ENCODE measurements at regions not wholly inside any gene's neighbourhood (a gene's known extent, or its start where the extent isn't known, plus 50 kb on each side); places are given as distances from the start of the nearest gene placed in this dataset.

DNA sequence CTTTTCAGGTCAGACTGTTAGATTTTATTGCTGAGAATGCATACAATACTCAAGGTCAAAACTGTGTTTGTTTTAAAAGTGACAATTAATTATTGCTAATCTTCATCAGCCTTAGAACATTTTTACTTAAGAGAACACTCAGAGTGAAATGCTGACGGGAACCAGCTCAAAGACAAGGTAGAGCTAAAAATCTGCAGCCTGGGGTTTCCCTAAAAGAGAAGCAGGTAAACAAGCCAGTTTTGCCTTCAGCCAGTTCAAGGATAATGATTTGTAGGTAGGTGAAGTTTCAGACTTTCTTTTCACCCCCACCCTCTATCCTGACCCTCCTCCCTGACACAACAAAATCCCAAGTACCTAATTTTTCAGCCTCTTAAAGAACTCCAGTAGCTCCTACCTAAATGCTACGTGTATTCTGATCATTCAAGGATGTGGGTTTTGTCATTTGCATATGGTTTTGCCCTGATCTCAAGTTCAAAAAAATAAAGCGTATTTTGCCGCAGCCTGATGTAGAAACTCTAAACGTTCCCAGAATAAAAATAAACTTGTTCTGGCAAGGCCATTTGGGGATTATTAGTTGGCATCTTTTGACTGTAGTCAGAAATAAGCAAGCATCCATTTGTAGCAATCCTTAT lies 407.2 kb downstream of the EFNA5 start:
- FAIRE-seq = no peak

DNA sequence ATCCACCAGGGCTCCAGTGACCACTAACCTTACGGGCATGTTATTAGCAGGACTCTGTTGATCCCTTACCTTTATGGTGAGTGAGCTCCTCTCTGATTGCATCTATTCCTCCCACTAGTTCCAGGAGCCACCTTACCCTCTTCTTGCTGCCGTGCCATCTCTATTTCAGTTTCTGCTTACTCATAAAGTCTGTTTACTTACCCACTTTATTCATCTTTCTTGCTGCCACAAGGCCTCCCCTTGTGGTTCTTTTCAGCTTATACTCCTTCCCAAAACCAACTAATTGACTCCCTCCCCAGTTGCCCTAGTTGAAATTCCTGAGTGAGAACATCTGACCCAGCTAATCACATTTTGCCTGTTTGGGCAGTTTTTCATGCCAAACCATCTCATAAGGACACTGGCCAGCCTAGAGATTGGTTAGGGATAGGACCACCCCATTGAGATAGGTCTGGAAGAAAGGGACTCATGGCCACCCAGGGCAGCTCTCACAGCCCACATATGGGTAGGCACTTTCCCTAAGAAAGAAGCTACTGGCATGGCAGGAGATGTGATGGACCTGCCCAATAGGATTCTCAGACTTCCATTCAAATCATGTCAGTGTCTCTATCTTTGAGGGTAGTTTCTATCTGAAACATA lies 412.7 kb downstream of the EFNA5 start:
- no peak for FAIRE-seq

DNA sequence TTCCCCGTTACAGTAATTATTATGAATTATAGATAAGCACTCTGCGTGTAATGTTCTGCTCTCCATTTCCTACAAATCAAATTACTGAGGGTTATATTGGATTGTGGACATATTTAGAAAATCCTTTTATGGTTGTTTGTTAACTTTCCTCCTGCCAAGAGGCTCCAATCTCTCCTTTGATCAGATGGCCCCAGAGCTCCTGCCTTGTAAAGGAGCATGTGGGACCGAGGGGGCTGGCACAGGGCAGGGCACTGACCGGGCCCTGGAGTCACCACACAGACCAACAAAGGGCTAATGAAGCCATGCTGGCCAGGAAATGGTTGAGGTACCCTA lies 415.9 kb downstream of the EFNA5 start:
- FAIRE-seq = no peak

DNA sequence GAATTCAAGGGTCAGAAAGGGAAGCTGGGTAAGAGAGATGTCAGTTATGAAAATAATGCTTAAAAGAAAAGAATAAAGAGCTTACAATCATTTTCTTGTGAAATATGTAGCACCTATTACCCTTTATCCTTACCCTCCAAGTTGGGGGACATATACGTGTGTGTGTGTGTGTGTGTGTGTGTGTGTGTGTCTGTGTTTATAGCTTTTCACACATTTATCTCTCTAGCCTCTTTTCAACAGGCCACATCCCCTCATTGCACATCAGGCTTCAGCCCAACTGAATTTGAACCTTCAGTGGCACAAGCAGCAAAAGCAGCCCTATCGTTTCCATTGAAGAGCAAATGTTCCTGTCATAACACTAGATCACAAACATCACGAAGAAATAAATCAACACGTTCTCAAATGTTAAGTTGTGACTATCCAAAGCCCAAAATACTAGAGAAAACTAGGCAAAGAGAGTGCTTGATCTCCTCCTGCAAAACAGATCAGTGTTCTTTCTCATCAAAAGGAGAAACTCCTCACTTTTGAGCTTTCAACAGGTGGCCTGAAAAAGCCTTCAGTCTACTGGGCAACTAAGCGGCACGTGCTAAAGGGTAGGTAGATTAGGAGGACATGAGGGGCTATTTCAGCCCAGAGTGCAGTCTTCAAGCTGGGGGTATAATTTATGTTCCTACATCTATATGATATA lies 416.4 kb downstream of the EFNA5 start:
- no peak for FAIRE-seq

DNA sequence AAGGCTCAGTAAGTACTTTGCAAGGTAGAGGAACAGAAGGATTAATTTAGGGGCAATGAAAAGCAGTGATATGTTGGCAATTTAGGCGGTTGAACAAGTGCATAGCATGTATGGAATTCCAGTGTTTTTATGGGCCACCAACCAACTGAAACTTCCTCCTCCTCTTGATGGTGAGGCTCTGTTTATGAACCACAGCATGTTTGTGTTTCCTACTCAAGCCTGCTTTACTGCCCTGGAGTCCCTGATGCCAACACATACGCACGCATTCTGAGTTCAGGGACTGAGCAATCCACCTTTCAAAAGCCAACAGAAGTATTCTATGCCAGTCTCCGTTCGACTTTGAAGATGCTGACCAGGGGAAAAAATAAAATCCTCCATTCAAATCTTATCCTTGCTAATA lies 417.5 kb downstream of the EFNA5 start:
- no peak for FAIRE-seq

DNA sequence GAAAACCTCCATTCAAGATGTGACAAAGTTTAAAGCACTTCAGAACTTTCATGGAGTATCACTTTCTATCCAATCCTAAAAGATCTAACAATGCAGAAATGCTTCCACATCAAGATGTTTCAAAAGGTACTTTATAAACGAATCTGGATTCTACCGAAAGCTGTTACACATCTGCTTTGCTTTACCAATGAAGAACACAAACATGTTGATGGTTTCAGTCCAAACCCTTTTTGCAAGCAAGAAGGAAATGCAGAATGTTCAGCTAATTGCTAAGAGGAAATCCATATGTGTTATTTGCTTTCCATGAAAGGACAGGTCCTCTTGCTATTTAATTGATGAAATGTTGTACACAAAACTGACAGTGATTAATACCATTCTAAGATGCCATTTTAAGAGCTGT lies 419.6 kb downstream of the EFNA5 start:
- no peak for FAIRE-seq

DNA sequence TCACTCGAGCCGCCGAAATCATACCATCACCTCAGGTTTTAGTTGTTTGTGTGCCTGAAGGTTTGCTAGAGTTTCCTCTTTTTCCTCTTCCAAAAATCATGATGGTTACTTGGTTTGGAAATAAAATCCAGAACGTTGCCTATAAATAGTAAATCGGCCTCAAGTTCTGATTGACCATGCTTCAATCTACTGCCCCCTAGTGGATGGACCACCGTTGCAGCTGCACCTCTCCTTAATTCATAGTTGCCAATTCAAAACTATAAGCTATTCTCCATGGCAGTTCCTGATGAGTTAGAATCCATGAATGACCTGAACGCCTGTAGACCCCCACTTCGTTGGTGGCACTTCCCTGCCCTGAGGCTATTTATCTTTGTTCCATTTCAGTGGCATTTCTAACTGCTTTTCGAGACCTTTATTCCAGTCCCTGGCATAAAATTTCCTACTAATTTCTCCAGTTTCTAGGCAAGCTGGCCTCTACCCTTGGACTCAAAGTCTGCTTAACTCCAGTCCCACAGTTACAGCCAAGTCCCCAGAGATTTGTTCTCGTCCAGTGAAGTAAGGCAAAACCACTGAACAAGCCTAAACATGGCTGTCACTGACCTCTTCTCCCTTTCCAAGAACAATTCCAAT lies 422.6 kb downstream of the EFNA5 start:
- FAIRE-seq = no peak

DNA sequence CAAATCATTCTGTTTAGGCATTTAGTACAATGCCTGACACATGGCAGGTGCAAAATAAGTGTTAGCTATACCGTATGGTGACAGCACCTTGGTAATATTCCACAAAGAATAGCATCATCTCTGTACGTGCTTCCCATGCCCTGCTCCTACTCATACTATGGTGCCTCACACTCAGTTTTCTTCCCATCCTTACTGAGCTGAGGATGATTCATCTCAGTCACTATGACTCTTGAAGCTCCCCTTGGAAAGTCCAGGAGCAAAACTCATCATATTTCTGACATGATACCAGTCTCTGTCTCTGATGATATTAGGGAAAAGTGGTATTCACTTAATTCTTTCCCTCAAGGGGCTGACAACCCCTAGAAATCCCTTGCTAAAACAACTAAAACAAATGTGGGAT lies 423.3 kb downstream of the EFNA5 start:
- FAIRE-seq = no peak

DNA sequence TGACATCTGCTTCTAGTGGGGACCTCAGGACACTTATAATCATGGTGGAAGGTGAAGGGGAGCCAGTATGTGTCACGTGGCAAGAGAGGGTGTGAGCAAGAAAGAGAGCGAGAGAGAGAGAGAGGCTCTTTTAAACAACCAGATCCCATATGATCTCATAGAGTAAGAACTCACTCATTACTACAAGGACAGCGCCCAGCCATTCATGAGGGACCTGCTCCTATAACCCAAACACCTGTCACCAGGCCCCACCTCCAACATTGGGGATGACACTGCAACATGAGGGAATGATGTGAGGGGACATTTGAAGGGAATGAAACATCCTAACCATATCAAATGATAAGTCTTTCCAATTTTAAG lies 427.5 kb downstream of the EFNA5 start:
- no peak for FAIRE-seq

DNA sequence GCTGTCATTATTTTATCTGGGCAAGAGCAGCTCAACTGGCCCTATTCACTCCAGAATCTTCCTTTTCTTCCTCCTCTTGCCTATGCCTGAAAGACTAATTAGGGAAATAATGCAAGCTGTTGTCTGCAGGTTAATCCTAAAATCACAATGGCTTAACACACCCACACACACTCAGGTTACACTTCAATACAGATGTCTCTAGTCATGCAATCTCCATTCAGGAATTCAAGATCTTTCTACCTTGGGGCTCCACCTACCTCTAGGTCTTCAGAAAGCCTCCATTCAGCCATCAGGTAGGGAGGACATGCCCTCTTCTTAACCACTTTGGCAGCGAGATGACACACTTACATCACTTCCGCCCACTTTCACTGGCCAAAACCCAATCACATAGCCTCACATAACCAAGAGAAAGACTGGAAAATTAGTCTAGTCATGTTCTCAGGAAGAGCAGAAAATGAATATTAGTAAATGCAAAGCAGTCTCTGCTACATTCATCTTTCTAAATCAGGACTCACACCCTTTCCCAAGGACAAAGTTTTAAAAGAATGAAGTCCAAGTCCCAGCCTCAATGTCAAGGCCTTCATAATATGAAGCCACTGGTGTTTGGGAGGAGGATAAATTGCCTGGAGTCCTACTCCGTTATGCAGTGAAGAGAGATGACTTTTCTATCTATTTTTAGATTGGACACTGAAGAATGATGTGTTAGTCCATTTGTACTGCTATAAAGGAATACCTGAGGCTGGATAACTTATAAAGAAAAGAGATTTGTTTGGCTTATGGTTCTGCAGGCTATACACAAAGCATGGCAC lies 428.1 kb downstream of the EFNA5 start:
- no peak for FAIRE-seq

DNA sequence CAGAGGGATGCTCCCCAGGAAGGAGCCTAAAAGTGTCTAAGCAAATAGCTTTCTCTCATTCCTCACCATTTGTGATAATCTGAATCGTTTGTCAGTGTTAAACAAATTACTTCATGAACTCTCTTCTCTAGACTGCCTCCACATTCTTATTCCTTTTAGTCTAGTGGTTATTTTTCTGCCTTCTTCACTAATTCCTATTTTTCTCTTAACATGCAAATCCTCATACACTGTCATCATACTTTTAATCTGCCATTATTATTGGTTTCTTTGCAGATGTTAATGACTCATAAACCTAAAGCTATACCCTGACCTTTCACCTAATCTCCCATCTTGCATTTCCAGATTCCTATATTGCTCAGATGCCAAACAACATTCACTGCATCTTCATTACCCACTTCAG lies 428.9 kb downstream of the EFNA5 start:
- FAIRE-seq = no peak

DNA sequence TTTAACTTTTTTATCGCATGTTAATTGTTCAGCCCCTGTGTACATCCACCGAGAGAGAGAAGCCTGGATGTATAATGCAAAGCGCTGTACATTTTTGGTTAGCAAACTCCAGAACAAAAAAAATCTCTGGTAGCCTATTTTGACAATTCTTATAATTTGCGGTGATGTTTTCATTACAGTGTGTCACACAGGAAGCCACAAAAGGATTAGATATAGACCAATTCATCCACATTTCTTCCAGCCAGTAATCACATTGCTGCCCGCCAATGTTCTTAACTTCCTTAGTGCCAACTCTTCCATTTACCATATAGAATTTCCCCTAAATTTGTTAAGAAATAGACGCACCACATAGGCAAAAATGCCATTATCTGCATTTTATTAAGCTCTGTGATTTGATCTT lies 435.6 kb downstream of the EFNA5 start:
- FAIRE-seq = no peak

DNA sequence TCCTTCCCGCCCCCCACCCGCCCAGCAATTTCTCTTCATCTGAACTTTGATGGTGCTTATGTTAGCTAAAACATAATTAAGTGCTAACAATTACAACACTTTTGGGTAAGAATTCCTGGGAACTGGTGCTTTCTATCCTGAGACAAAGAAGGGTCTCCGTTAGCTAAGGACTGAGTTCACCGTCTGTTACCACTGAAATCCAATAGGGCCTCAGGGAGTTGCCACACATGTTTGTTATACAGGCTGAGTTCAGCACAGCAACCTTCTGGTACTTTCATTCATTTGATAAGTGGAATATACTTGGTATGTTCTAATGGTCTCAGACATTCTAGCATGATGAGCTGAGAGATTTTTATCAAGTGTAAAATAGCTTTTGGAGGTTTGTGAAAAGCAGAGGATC lies 437.9 kb downstream of the EFNA5 start:
- FAIRE-seq = no peak

DNA sequence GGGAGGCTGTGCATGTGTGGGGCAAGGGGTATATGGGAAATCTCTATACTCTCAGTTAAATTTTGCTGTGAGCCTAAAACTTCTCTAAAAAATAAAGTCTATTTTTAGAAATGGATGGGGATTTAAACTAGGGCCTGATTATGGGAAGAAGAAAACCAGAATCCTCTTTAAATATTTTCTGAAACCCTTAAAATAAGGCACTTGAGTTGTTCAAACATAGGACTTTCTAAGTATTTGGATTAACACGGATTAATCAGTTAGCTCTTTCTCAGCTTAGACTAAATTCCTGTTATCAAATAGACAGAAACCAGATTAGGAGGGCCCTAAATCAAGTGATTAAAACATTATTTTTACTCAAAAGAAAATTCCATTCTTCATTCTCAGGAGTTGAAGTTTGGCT lies 438.4 kb downstream of the EFNA5 start:
- FAIRE-seq = no peak

DNA sequence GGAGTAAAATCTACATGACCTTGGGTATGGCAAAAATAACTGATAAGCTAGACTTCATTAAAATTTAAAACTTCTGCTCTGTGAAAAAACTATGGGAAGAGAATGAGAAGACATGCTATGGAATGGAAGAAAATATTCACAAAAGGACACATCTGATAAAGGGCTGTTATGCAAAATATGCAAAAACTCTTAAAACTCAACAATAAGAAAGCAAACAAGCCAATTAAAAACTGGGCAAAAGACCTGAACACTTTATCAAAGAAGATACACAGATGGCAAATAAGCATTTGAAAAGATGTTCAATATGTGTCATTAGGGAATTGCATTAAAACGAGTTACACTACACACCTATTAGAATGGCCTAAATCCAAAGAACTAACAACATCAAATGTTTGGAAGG lies 439.5 kb downstream of the EFNA5 start:
- FAIRE-seq = no peak

DNA sequence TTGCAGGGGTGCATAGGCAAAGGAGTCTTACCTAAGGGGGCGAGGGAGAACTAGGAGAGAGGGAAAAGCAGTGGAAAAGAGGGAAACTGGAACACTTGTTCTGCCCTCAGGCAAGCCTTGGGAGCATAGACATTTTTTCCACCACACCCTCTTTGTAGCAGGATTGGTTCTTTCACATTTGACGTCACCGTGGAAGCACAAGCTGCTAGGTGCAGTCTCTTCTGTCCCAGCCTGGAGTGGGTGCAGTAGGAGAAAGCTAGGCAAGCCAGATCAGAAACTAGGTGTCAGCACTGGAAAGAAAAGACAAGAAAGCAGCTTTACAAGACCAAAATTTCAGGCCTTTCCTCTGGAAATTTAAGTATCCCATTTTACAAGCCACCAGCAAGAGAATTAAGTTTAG lies 440.4 kb downstream of the EFNA5 start:
- no peak for FAIRE-seq

DNA sequence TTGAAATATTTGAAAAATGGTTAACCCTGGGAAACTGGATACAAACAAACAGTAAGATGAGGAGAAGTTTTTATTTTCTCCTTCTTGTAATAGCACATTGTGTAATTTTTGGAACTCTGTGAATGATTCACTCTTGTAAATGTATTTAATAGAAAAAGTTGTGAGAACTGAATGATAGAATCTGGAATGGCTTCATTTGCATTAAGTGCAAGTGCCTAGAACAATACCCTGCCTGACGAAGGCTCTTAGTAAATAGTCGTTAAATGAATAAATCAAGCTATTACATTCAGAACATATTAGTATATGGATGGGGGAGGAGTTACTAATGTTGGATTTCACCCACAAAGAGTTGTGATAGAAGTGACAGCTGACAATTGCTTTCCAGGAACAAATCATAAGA lies 442.5 kb downstream of the EFNA5 start:
- no peak for FAIRE-seq

DNA sequence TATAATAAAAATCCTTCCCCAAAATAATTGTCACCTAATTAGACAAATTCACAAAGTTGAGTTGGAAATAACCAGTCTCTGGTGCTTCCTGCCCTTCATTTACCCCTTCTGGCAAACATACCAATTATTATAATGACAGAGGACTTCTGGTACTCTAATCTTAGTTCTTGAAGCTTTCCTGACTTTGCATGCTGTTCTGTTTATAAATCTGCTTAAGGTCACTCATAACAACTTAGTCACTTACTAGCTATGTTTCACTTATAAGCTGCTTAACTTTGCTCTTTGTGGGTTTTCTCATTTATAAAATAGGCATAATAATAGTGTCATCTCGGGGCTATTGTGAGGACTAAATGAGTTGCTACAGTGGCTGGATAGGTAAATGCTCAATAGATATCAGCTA lies 446.5 kb downstream of the EFNA5 start:
- no peak for FAIRE-seq

DNA sequence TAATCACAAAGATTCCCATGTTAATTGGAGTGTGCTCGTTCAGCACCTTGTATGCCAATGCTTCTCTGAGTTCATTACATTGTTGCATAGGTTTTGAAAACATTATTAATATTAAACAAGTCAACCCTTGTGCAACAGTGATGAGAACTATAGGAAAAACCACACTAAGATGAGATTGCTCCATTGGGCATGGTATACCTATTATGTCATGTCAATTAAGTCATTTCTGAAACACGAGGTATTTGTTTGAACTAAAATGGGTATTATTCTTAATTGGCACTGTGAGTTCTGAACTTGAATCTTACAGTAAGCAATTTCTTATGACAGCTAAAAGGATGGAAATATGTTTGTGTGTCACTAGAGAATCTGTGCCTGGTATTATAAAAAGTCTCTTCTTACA lies 447.7 kb downstream of the EFNA5 start:
- no peak for FAIRE-seq

DNA sequence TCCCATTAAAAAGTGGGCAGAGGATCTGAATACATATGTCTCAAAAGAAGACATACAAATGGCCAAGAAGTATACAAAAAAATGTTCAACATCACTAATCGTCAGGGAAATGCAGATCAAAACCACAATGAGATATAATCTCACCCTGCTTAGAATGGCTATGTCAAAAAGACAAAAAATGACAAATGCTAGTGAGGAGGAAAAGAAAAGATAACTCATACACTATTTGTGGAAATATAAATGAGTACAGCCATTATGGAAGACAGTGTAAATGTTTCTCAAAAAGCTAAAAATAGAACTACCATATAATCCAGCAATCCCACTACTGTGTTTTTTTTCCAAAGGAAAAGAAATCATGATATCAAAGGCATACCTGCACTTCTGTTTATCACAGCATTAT lies 450.7 kb downstream of the EFNA5 start:
- no peak for FAIRE-seq

DNA sequence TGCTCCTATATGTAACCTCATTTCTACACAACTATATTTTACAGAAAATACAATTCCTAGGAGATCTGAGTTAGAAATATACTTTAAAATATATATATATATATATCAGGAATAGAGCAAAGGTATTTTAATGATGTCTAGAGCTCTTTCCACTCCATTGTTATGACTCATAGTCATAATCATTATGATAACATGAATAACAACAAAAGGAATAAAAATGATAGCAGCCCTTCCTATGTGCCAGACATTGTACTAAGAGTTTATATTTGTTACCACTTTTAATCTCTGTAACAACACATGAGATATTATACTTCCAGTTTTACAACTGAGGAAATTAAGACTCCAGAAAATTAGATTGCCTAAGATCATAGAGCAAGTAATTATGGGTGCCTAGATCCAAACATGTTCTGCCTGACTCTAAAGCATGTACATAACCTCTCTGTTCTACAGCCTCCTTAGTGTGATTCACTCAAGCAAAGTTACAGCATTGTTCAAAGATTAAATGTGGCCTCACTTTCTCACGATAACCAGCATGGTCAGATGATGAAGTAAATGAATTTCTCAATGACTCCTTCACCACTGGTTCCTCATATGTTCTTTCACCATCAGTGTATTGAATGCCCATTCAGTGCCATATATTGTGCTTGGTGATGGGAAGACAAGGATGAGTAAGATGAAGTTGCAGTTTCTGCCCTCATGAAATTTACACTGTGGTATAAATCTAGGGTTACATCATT lies 452.1 kb downstream of the EFNA5 start:
- FAIRE-seq = no peak

DNA sequence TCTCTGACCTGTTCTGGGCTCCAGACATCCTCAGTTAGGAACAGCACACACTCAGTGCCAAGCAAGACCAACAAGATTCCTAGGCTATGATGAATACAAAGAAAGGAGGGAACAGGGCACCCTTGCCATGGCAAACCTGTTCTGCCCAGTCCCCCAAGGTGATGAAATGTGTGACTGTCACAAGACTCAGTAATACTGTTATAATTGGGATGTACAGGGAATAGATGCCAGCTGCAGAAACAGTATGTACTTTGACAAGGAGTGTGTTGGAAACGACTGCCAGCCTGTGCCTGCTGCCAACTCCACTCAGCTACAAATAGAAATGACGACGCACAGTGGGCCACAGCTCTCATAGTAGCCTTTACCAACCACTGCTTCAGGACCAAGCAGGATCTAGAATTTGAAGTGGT lies 453.0 kb downstream of the EFNA5 start:
- FAIRE-seq = no peak

DNA sequence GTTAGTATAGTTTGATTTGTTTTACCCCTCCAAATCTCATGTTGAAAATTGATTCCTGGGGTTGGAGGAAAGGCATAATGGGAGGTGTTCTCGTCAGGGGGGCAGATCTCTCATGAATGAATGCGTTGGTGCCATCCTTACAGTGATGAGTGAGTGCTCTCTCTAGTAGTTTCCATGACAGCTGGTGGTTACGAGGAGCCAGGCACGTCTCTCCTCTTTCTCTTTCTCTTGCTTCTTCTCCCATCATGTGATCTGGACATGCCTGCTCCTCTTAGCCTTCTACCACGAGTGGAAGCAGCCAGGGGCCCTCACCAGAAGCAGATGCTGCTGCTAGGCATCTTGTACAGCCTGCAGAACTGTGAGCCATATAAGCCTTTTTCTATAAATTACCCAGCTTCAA lies 454.1 kb downstream of the EFNA5 start:
- FAIRE-seq = no peak

Data from colon (tissue), 2 donors.